Endothelial cell of umbilical vein (primary cell): ENCODE measurements at regions not wholly inside any gene's neighbourhood (a gene's known extent, or its start where the extent isn't known, plus 50 kb on each side); places are given as distances from the start of the nearest gene placed in this dataset.

Experiments used
- BruUV-seq: library from RNA; stranded (reverse); fragments of 400-500 nt; replicated peaks from 2 replicates; lab custom pipeline; 2021; lab: Mats Ljungman, UMichigan
- CTCF ChIA-PET: fragments of 300-600, 350-600 bp; sonication (Branson Sonifier 250); formaldehyde crosslinking; loops from one replicate; lab custom pipeline; 2021; ENCODE audit warnings: antibody characterized with exemption, inconsistent platforms; lab: Charles Lee
- POLR2A ChIA-PET: fragments of 300-600, 350-600 bp; sonication (Branson Sonifier 250); formaldehyde crosslinking; loops from one replicate; lab custom pipeline; 2021; ENCODE audit warnings: antibody characterized with exemption, inconsistent platforms; lab: Charles Lee
- DNase-seq: peaks from one replicate; pipeline ENCODE4 v3.0.0-alpha.2; 2011; ENCODE audit warnings: low read depth, low spot score
- FAIRE-seq: peaks from 2 replicates; lab custom pipeline; 2011; peaks lifted over from hg19 to GRCh38; lab: Jason Lieb, UNC
- H2AFZ ChIP-seq: 2 replicates; pipeline ENCODE4 v1.6.0; 2012; ENCODE audit warnings: low read depth, low read length, control low read depth, inconsistent platforms
- H3K27ac ChIP-seq: 2 replicates; pipeline ENCODE4 v1.5.1; 2011; ENCODE audit warnings: low read depth, mild to moderate bottlenecking, control low read depth, low read length, moderate library complexity; ENCODE audit not compliant: insufficient read depth
- H3K27me3 ChIP-seq, 2 experiments: 2 replicates each; pipeline versions ENCODE4 v1.6.0 to v1.6.1; 2011; ENCODE audit warnings: low read length in 2 of 2, mixed read lengths in 1 of 2; ENCODE audit not compliant: control insufficient read depth in 2 of 2, insufficient read depth in 2 of 2
- H3K36me3 ChIP-seq, 2 experiments: 2 replicates in 1 of 2; 3 replicates in 1 of 2; pipeline ENCODE4 v1.5.1; 2011; ENCODE audit warnings: low read length in 2 of 2, mild to moderate bottlenecking in 1 of 2, moderate library complexity in 1 of 2; ENCODE audit not compliant: control insufficient read depth in 2 of 2, insufficient read depth in 2 of 2; ENCODE audit errors: extremely low read depth in 1 of 2
- H3K4me1 ChIP-seq: 3 replicates; pipeline ENCODE4 v1.5.1; 2011; ENCODE audit warnings: mild to moderate bottlenecking, low read length; ENCODE audit not compliant: control insufficient read depth, insufficient read depth; ENCODE audit errors: extremely low read depth
- H3K4me2 ChIP-seq: 2 replicates; pipeline ENCODE4 v1.6.1; 2011; ENCODE audit warnings: low read length, control low read depth, mixed read lengths; ENCODE audit not compliant: insufficient read depth
- H3K4me3 ChIP-seq, 3 experiments: fragments of 200-600 bp in 1 of 3; sonication (generic), shearing (Covaris generic) in 1 of 3; replicated peaks in 1 of 3; 2 replicates each; pipeline ENCODE4 v1.5.1; 2011 to 2016; ENCODE audit warnings: control low read depth in 3 of 3, low read length in 3 of 3, mild to moderate bottlenecking in 2 of 3, inconsistent platforms in 1 of 3, low read depth in 1 of 3, moderate library complexity in 1 of 3; ENCODE audit not compliant: insufficient read depth in 1 of 3
- H3K79me2 ChIP-seq: 2 replicates; pipeline ENCODE4 v1.6.0; 2012; ENCODE audit warnings: low read length, inconsistent platforms; ENCODE audit not compliant: control insufficient read depth, insufficient read depth
- H3K9ac ChIP-seq: replicated peaks from 2 replicates; pipeline ENCODE3; 2011; ENCODE audit warnings: low read length, control low read depth; ENCODE audit not compliant: insufficient read depth; ENCODE audit errors: extremely low read depth
- H3K9me1 ChIP-seq: replicated peaks from 3 replicates; pipeline ENCODE4 v1.6.0; 2011; ENCODE audit warnings: mild to moderate bottlenecking, low read length; ENCODE audit not compliant: control insufficient read depth, insufficient read depth; ENCODE audit errors: extremely low read depth
- H3K9me3 ChIP-seq: replicated peaks from 2 replicates; pipeline ENCODE4 v1.5.1; 2012; ENCODE audit warnings: low read length, inconsistent platforms; ENCODE audit not compliant: control insufficient read depth, insufficient read depth
- H4K20me1 ChIP-seq: replicated peaks from 2 replicates; pipeline ENCODE3; 2011; ENCODE audit warnings: mild to moderate bottlenecking, low read length; ENCODE audit not compliant: control insufficient read depth, insufficient read depth; ENCODE audit errors: extremely low read depth
- EZH2 ChIP-seq: IDR thresholded peaks from 2 replicates; pipeline ENCODE4 v1.6.1; 2012; ENCODE audit warnings: borderline replicate concordance, low read depth, mild to moderate bottlenecking, moderate library complexity, low read length, inconsistent platforms; ENCODE audit not compliant: severe bottlenecking
- FOS ChIP-seq: IDR thresholded peaks from 2 replicates; pipeline ENCODE4 v1.6.1; 2011; ENCODE audit warnings: mild to moderate bottlenecking, low read length, moderate library complexity, borderline replicate concordance; ENCODE audit not compliant: insufficient read depth
- GATA2 ChIP-seq: IDR thresholded peaks from 2 replicates; pipeline ENCODE4 v1.7.0; 2011; ENCODE audit warnings: low read depth, mild to moderate bottlenecking, moderate library complexity, mixed read lengths, low read length; ENCODE audit not compliant: insufficient read length, insufficient read depth
- JUN ChIP-seq: IDR thresholded peaks from 2 replicates; pipeline ENCODE4 v1.6.1; 2011; ENCODE audit warnings: borderline replicate concordance, low read depth; ENCODE audit not compliant: insufficient read length, insufficient read depth
- MYC ChIP-seq: IDR thresholded peaks from one replicate; pipeline ENCODE4 v1.6.1; 2011; ENCODE audit warnings: mild to moderate bottlenecking, low read depth, low read length
- POLR2A ChIP-seq: IDR thresholded peaks from 2 replicates; pipeline ENCODE4 v1.6.1; 2012; ENCODE audit warnings: low read depth, mild to moderate bottlenecking, control low read depth, low read length
- POLR2AphosphoS5 ChIP-seq: IDR thresholded peaks from 2 replicates; pipeline ENCODE4 v1.6.1; 2012; ENCODE audit warnings: low read depth, mild to moderate bottlenecking, control low read depth, low read length, moderate library complexity; ENCODE audit not compliant: insufficient read depth
- dilution Hi-C: fragments of 300-500 bp; cut with MboI; formaldehyde crosslinking; loops from one replicate; pipeline ENCODE4 v1.15.0; 2019; ENCODE audit warnings: low sequenced_read_pairs; ENCODE audit not compliant: extremely low pct_ligation_motif_present
- intact Hi-C: fragments of 100-400 bp; cut with micrococcal nuclease; formaldehyde crosslinking; loops from one replicate; pipeline ENCODE4 v1.10.0; 2022
- TF ChIP-seq, protein P1 (sequence below), 2 donors: IDR thresholded peaks; 1 replicate in 1 of 2; 2 replicates in 1 of 2; pipeline ENCODE4 v1.5.1; 2011; ENCODE audit warnings: low read length in 2 of 2, mild to moderate bottlenecking in 2 of 2, moderate library complexity in 2 of 2, control low read depth in 1 of 2, inconsistent platforms in 1 of 2, low read depth in 1 of 2; ENCODE audit not compliant: insufficient read depth in 1 of 2; ENCODE audit errors: extremely low read depth in 1 of 2
- TF ChIP-seq, protein P2 (sequence below): IDR thresholded peaks from 2 replicates; pipeline ENCODE4 v1.6.1; 2011; ENCODE audit not compliant: insufficient read depth, insufficient read length

DNA sequence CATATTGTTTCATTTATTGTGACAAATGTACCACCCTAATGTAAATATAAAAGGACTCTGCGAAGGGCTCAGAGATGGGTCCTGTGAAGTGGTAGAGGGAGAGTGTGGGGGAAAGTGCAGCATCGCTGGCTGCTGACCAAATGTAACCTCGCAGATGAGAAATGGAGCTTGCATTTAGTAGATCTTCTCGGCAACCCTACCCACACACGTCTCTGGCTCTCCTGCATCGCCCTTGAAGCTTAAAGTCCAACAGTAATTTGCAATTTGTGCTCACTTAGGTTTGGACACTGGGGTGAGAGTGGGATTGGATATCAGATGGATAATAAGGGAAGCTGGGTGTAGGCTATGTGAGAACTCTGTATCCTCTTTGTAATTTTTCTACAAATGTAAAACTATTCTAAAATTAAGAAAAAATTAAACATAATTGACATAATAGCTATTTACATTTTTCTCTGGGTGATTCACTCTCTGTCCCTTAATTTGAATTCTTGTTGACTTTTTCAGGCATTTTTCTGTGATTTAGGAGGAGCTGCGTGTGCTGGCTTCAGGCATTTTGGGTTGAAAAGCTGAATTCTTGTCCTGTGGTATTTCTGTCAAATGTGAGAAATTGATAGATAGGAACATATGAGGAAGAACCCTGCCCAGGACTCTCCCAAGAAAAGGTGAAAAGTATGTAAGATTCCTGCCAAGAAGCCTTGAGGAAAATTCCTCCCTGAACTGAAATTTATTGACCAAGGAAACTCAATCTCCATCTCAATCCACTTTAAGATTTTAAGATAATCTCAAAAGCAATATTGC lies 524.7 kb upstream of the MCTP2 start:
- intact Hi-C loops (no loop called here), dilution Hi-C loops (no loop called here)
- no peak for DNase-seq
- POLR2A ChIA-PET = no interaction called here
- H3K36me3 ChIP-seq = no peaks in the 10 kb centered on the region
- no peak overlapping the region for H3K9ac ChIP-seq
- TF ChIP-seq, protein P1, sequence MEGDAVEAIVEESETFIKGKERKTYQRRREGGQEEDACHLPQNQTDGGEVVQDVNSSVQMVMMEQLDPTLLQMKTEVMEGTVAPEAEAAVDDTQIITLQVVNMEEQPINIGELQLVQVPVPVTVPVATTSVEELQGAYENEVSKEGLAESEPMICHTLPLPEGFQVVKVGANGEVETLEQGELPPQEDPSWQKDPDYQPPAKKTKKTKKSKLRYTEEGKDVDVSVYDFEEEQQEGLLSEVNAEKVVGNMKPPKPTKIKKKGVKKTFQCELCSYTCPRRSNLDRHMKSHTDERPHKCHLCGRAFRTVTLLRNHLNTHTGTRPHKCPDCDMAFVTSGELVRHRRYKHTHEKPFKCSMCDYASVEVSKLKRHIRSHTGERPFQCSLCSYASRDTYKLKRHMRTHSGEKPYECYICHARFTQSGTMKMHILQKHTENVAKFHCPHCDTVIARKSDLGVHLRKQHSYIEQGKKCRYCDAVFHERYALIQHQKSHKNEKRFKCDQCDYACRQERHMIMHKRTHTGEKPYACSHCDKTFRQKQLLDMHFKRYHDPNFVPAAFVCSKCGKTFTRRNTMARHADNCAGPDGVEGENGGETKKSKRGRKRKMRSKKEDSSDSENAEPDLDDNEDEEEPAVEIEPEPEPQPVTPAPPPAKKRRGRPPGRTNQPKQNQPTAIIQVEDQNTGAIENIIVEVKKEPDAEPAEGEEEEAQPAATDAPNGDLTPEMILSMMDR (IDR thresholded peaks at IDR 0.05; ENCODE audit: extremely low read depth in 1 of 2, insufficient read depth in 1 of 2, low read depth in 1 of 2, low read length in 2 of 2) = no peak
- TF ChIP-seq POLR2A = no peak
- no peak for TF ChIP-seq FOS
- no peak for TF ChIP-seq POLR2AphosphoS5
- no peak for TF ChIP-seq MYC
- TF ChIP-seq EZH2 = no peak
- TF ChIP-seq, protein P2, sequence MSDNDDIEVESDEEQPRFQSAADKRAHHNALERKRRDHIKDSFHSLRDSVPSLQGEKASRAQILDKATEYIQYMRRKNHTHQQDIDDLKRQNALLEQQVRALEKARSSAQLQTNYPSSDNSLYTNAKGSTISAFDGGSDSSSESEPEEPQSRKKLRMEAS = no peak
- no peak for TF ChIP-seq JUN
- no peak for TF ChIP-seq GATA2
- no peaks in the 10 kb centered on the region for H3K9me3 ChIP-seq
- CTCF ChIA-PET = no interaction called here
- no peak overlapping the region for H3K4me3 ChIP-seq
- no peaks in the 10 kb centered on the region for H3K27me3 ChIP-seq
- no TSS peak for BruUV-seq
- H3K4me2 ChIP-seq = no peak overlapping the region
- FAIRE-seq = no peak
- no peaks in the 10 kb centered on the region for H3K79me2 ChIP-seq
- H4K20me1 ChIP-seq = no peaks in the 10 kb centered on the region
- H3K27ac ChIP-seq = no peak overlapping the region
- H3K9me1 ChIP-seq = no peaks in the 10 kb centered on the region
- H3K4me1 ChIP-seq = no peaks in the 10 kb centered on the region
- H2AFZ ChIP-seq = no peak overlapping the region
